ENCODE measurements at regions not wholly inside any gene's neighbourhood (a gene's known extent, or its start where the extent isn't known, plus 50 kb on each side); places are given as distances from the start of the nearest gene placed in this dataset.
A peak's percentile ranks its signal among the peaks of the same experiment; 100 is the strongest.

DNA sequence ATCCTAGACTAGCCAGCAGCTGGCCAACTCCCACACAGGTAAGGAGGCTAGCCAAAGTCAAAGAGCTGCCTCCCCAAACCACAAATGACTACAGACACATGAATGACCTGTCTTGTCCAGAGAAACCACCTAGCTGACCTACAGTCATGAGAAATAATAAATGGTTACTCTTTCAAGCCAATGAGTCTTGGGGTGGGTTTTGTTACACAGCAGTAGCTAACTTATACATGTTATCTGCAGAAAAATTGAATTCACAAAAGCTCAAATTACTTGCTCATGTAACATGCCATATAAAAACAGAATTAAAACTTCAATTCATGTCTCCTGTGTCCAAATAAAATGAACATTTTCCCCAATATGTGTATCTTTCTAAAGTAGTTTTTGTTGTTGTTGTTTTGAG, 307.4 kb upstream of the NR2F2 start:
- no peak for DNase-seq (ENCODE audit: low spot score)

DNA sequence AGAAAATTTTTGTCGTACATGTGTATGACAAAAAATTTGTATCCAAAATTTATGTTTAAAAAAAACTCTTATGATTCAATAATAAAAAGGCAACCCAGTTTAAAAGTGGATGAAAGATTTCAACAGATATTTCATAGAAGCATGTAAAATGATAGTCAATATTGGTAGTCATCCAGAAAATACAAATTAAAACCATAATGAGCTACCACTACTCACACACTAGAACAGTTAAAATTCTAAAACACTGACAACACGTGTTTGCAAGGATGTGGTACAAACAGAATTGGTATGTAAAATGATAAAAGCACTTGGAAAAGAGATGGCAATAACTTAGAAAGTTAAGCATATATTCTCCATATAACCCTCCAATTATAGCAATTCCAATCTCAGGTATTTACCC, 303.0 kb upstream of the NR2F2 start:
- no peak for DNase-seq (ENCODE audit: low spot score)

GRCh38 chr15:96028620-96029019, 301.9 kb upstream of the NR2F2 start:
- DNase-seq (ENCODE audit: low spot score): no peak

DNA sequence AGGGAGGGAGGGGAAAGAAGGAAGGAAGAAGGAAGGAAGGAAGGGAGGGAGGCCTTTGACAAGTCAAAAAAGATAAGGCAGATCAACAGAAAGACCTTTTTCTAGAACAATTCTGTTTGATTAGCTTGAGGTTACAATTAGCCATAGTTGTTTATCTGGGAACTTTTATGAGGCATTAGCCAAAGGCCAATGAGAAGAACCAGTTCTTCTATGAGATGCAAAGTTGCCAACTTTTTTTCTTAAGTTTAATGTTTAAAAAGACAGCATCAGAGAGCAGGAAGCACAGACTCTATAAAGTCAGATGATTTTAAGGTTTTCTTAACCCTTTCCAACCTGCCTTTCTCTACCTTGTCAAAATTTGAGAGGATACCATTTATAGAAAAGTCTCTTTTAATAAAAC, 301.3 kb upstream of the NR2F2 start:
- no peak for DNase-seq (ENCODE audit: low spot score)

GRCh38 chr15:96031426-96032110, 298.9 kb upstream of the NR2F2 start:
- DNase-seq (ENCODE audit: low spot score): no peak

- no peak for DNase-seq (ENCODE audit: low spot score)
These were observed 295.4 kb upstream of the NR2F2 start for GRCh38 chr15:96035091-96035490.

- DNase-seq (ENCODE audit: low spot score): no peak
These were observed 294.9 kb upstream of the NR2F2 start for GRCh38 chr15:96035635-96036034.

DNA sequence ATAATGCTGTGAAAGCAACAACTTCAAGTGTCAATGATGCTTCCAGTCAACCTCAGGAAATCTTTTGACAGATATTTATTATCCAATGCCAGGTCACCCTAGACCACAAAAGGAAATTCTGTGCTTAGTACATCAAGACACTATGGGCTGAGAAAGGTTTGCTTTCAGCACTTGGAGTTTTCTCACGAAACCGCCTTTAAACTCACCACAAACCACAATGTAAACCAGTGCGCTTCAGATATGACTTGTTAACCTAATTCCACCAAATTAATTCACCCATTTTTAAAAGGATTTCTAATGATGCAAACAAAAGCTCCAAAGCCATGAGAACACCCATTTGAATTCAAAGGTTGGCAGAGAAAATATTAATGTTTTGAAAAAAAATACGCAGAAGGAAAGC, 292.9 kb upstream of the NR2F2 start:
- DNase-seq (ENCODE audit: low spot score): no peak

DNA sequence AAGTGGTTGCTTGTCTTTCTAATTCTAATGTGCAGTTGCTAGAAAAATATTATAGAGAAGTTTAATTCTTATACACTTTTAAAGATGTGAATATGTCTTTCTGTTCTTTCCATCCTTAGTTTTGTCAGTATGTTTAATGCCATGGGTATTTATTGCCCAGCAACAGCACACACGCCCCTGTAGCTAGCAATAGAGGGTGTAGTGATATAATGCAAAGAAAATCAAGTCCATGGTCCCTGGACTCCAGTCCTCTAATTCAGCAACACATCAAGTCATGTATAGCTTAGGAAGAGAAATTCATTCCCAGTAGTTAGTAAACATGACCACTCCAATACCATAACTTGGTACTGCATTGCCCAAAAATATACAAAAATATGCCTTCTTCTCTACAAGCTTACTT, 292.4 kb upstream of the NR2F2 start:
- DNase-seq (ENCODE audit: low spot score): no peak

DNA sequence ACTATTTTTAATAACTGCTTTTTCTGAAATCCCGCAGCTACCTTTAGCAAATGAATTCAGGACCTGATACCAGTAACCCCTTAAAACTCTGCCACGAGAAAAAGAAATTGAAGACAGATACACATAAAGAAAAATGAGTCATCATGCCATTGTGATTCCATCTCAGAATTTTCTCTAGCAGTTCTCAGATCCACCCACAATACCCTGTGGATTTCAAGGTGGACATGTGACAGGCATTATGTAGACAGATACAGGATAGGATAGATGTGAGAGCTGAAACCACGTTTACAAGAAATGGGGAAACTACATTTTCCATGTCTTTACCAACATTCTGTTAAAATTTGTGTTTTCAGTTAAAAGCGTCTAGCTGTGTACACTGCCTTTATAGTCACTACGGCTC, 291.9 kb upstream of the NR2F2 start:
- no peak for DNase-seq (ENCODE audit: low spot score)

GRCh38 chr15:96041982-96042733, 288.3 kb upstream of the NR2F2 start:
- no peak for DNase-seq (ENCODE audit: low spot score)

GRCh38 chr15:96042734-96043224, 287.7 kb upstream of the NR2F2 start:
- DNase-seq (ENCODE audit: low spot score): no peak

DNA sequence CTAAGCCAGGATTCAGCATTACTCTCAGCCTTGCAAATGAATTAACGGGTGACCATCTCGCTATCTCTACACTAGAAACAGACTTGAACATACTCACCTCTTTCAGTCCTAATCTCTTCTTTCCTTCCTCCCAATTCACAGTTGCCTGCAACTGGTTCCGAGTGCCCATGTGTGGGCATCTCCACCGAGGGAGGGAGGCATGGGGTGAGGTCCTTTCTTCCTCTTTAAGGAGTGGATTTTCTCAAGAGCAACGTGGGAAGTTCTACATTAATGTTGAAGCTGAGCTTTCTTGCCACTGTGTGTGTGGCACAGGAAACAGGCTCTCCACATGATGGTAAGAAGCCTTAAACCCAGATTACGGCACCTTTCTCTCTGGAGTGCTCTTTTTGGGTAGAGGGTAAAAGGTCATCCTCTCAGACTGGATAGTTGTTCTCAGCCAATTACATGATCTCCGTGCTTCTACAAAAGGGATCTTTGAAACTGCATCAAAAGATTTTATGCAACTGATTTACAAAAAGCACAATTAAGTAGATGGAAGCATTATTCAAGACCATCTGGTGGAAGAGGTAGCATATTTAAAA, 286.8 kb upstream of the NR2F2 start:
- no peak for DNase-seq (ENCODE audit: low spot score)

DNA sequence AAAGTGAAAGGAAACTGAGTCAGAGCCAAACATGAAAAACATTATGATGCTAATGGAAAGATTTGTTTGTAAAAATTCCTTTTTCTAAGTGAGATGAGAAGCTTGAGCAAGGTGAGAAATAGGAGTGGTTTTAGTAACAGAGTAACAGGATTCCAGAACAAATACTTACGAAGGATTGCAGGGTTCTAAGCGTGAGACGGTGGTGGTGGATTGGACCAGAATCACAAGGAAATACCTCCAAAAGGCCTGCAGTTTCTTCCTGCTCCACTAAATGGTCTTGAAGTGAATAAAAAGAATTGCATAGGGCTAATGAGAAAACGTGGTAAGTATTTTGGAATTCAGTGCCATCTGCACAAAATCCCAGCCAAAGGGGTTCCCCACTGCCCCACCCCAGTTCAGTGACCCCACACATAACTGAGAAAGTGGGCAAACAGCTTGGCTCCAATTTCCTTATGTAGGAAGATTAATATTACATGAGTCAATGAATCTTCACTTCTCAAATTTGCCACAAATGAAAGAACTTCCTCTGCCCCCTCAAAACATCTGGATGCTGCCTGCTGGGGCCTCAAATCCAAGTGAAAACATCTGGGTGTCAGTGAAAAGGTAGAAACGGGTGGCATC, 283.8 kb upstream of the NR2F2 start:
- no peak for DNase-seq (ENCODE audit: low spot score)

GRCh38 chr15:96047255-96047931, 283.1 kb upstream of the NR2F2 start:
- DNase-seq (ENCODE audit: low spot score): no peak

DNA sequence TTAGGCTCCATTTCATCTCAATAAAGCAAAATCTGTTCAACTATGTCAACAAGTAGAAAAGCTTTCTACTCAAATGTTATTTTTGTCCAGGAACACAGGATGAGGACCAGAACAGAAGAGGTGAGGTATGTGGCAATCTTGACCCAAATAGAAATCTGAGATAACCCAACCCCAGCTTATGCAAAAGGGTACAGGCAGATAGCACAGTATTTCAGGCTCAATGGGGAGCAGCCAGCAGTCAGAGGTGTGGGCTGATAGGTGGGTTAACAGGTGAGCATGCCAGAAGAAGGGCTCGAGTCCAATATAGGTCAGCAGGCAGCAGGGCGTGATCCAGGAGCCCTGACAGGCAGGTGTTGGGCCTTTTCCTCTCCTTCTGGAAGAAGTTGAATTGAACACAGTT, 281.2 kb upstream of the NR2F2 start:
- DNase-seq (ENCODE audit: low spot score): no peak

DNA sequence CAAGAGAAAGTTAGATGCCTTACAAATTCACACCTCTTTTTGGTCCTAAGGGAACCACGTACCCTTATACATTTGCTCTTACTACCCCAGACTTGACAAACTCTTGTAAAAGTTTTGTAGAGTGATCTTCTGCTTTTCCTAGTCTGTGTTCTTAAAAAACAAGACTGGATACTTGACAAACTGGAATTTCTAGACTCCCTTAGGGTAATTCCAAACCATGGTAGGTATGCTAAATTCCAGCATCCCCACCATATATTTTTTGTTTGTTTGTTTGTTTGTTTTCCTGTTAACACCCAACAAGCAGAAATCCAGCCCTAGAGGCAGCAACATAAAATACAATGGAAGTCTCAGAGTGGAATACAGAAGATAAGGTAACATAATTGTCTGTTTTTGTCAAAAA, 280.7 kb upstream of the NR2F2 start:
- DNase-seq (ENCODE audit: low spot score): no peak

DNA sequence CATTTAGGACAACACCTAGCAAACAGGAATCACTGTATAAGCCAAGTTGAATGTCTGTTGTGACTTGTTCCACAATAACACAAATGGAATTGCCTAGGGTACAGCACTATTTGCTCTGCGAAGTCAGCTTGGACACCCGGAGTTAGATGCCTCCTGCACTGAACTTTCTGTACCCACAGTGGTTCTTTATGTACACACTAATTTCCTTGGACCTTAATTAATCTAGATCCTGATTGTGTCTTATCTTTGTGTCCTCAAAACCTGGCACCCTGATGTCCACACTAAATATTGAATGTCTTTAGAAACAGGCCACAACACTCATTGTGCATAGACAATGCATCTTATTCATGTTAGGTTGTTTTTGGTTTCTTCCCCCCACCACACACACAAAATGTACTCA, 278.9 kb upstream of the NR2F2 start:
- DNase-seq (ENCODE audit: low spot score): no peak

GRCh38 chr15:96052154-96052553, 278.3 kb upstream of the NR2F2 start:
- no peak for DNase-seq (ENCODE audit: low spot score)

GRCh38 chr15:96052572-96053030, 277.9 kb upstream of the NR2F2 start:
- no peak for DNase-seq (ENCODE audit: low spot score)

DNA sequence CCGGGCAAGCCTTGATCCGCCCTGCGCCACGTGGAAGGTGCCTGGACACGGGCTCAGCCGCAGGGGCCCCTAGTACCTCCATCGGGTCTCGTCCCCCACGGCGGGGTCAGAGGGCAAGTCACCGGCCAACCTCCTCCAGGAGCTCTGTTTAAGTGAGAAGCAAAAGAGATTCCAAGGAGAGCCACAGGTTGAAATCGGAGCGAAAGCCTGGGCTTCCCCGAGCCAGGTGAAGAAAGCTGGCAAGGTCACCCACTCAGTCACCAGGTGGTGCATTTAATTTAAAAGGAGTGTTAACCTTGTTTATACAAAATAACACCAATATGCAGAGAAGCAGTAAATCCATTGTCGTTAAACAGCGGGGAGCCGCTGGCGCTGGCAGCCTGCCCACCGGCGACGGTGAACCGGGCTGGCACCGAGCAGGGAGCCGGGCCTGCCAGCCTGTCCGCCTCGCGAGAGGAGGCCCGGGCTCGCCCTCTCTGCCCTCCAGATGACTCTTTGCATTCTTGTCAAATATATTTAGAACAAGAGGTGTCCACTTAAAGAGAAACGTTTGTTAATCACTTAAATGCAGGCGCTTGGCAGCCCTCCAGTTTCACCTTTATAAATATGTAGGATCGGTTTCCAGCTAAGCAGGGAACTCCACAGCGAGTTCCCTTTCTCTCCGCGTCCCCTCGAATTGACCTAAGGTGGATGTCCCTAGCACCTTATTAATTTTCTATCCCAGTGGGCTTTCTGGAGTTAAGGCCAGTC, 277.3 kb upstream of the NR2F2 start:
- DNase-seq (ENCODE audit: low spot score): peak; percentile 43
